PC-9 (cell line): ENCODE measurements at regions not wholly inside any gene's neighbourhood (a gene's known extent, or its start where the extent isn't known, plus 50 kb on each side); places are given as distances from the start of the nearest gene placed in this dataset.

Experiments used
- CTCF ChIP-seq: fragments of 200-600 bp; sonication (generic); conservative IDR thresholded peaks from 2 replicates; pipeline ENCODE4 v1.6.1; 2017; ENCODE audit warnings: mixed run types, antibody characterized with exemption, mild to moderate bottlenecking, moderate library complexity
- EZH2 ChIP-seq: fragments of 200-600 bp; sonication (generic); IDR thresholded peaks from 2 replicates; pipeline ENCODE4 v1.8.0; 2017; ENCODE audit warnings: antibody characterized with exemption, low read depth

GRCh38 chr18:6592522-6592921, 137.0 kb upstream of the ARHGAP28 start:
- TF ChIP-seq CTCF = no peak
- TF ChIP-seq EZH2 = no peak
